Cardiac fibroblast (primary cell): ENCODE measurements at regions not wholly inside any gene's neighbourhood (a gene's known extent, or its start where the extent isn't known, plus 50 kb on each side); places are given as distances from the start of the nearest gene placed in this dataset.

Experiments
- DNase-seq, 2 donors: peaks; one replicate each; pipeline versions ENCODE4 v3.0.0 to v3.0.0-alpha.2; 2010; ENCODE audit warnings: low read depth in 2 of 2
- H3K4me3 ChIP-seq, 2 donors: replicated peaks in 1 of 2; 1 replicate in 1 of 2; 2 replicates in 1 of 2; pipeline ENCODE4 v1.5.1; 2011; ENCODE audit warnings: low read depth in 2 of 2, low read length in 2 of 2, mild to moderate bottlenecking in 2 of 2, moderate library complexity in 1 of 2
- TF ChIP-seq, protein P1 (sequence below): IDR thresholded peaks from one replicate; pipeline ENCODE4 v1.5.1; 2011; ENCODE audit warnings: low read depth, mild to moderate bottlenecking, low read length, inconsistent platforms

DNA sequence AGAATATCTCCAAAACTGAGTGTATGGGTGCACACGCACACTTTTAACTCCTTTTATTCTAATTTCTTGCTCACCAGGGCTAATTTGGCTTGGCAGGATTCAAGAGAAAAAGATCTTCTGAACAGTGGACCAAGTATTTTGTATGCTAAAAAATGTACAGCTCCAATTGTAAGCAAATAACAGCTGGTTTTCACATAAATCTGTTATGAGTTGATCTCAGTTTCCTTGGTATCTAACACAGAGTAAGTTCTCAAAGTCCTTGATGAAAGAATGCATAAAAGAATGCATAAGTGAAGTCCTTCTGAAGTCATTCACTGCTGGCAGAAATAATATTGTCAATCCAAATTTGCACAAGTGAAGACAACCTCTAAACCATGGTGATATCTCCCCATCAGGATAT is 213.0 kb downstream of the OMA1 start:
- TF ChIP-seq, protein P1, sequence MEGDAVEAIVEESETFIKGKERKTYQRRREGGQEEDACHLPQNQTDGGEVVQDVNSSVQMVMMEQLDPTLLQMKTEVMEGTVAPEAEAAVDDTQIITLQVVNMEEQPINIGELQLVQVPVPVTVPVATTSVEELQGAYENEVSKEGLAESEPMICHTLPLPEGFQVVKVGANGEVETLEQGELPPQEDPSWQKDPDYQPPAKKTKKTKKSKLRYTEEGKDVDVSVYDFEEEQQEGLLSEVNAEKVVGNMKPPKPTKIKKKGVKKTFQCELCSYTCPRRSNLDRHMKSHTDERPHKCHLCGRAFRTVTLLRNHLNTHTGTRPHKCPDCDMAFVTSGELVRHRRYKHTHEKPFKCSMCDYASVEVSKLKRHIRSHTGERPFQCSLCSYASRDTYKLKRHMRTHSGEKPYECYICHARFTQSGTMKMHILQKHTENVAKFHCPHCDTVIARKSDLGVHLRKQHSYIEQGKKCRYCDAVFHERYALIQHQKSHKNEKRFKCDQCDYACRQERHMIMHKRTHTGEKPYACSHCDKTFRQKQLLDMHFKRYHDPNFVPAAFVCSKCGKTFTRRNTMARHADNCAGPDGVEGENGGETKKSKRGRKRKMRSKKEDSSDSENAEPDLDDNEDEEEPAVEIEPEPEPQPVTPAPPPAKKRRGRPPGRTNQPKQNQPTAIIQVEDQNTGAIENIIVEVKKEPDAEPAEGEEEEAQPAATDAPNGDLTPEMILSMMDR: no peak
- DNase-seq: no peak
- H3K4me3 ChIP-seq: no peak overlapping the region

DNA sequence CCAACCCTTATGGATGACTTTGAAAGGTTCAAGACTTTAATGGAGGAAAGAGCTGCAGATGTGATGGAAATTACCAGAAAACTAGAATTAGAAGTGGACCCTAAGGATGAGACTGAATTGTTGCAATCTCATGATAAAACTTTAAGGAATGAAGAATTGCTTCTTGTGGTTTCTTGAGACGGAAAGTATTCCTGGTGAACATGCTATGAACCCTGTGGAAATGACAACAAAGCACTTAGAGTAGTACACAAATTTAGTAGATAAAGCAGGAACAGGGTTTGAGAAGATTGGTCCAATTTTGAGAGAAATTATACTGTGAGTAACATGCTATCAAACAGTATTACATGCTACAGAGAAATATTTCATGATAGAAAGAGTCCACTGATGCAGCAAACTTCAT is 215.4 kb downstream of the OMA1 start:
- DNase-seq: peak in 1 of 2 donors; percentile 1
- no peak overlapping the region for H3K4me3 ChIP-seq
- TF ChIP-seq, protein P1: no peak

DNA sequence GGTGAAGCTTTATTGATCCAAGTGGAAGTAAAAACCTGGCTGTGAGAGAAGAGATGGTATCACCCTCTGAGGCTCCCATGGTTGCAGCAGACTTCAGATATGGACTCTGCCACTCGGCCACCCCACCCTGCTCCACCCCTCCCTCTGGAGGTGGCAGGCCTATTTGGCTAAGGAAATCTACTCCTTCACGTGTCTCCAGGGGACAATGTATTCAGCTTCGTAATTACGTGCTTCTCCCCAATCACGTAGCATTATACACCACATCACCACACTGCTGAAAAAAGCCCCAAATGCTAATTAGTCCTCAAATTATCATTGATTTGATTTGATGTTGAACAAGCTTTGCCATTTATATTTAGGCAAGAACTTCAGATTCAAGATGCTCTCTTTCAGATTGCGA is 220.7 kb downstream of the OMA1 start:
- TF ChIP-seq, protein P1: no peak
- DNase-seq: no peak
- no peak overlapping the region for H3K4me3 ChIP-seq

DNA sequence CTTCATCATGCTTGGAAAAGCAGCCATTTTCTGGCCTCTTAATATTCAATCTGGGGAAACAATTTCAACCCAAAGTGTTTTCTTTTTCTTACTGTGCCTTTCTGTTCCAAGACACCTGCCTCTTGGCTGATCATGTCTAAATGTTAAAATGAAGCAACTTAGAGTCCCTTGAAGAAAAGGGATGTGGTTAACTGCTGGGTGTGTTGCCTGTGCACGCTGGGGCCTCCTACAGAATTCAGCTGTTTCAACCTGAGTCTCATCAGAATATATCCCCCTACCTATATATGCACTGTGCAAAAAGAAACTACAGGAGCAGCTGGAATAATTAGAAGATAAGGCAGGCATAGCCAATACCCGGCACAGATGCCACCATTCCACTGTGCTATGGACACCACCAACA is 222.0 kb downstream of the OMA1 start:
- TF ChIP-seq, protein P1: no peak
- no peak for DNase-seq
- H3K4me3 ChIP-seq: no peak overlapping the region

DNA sequence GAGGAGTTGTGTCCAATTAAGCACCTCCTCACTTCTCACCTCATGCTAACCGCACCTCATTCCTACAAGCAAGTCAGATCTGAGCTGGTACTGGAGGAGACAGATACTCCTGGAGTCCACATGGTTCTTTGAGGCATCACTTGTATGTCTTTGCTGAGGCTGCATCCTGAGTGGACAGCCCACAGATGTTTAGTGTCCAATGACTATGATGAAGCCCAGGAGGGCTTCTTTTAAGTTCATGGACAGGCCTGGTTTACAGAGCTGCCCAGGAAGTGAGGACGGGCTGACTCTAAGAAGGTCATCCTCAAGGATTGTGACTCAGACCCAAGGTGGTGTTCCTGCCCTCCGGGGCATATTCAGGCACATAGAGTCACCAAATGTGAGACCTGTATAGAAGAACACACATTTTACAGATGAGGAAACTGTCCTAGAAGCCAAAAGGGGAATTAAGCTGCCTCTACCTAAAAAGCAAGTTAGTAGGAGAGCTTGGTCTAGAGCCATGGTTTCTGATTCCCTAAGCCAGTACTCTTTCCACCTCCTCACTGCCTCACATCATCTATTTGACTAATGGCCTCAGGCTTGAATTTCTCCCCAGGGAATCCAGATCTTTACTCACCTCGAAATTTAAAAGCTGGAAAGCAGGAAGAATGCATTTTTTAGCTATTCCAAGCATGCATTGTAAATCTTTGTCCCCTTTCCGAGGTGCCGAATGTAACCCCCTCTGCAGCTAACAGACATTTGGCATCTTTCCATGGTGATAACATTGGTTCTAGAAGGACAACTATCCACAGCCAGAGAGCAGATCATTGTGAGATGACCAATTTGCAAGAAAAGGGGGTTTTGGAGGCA is 228.1 kb downstream of the OMA1 start:
- no peak for DNase-seq
- TF ChIP-seq, protein P1: no peak
- H3K4me3 ChIP-seq: no peak overlapping the region

DNA sequence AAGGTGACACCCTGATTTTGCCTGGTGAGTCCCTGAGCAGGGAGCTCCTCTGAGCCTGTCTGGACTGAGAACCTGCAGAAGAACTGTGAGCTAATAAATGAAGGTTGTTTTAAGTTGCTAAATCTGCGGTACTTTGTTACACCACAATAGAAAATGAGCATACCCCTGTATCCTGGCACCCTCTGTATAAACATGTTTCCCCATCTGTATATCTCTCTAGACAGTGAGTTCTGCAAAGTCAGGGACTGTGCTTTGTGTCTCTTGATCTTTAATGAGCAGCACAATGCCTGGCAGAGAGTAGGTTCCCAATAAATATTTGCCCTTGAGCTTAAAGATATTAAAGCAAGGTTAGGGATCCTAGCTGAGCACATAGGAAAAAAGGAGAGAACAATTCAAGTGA is 228.8 kb downstream of the OMA1 start:
- TF ChIP-seq, protein P1: no peak
- H3K4me3 ChIP-seq: no peak overlapping the region
- DNase-seq: no peak
